Peyer's patch (tissue), 4 donors: ENCODE measurements at regions not wholly inside any gene's neighbourhood (a gene's known extent, or its start where the extent isn't known, plus 50 kb on each side); places are given as distances from the start of the nearest gene placed in this dataset.

Source experiments
- POLR2A ChIP-seq, 2 donors: fragments of 450-650 bp; IDR thresholded peaks; one replicate each; pipeline ENCODE4 v1.5.1; 2017; ENCODE audit warnings: antibody characterized with exemption in 2 of 2, mild to moderate bottlenecking in 2 of 2, moderate library complexity in 2 of 2
- TF ChIP-seq, protein P1 (sequence below), 6 experiments: fragments of 450-650 bp in 4 of 6; fragments of 200-600 bp in 2 of 6; sonication (generic) in 1 of 6; IDR thresholded peaks; one replicate each; pipeline ENCODE4 v1.5.1; 2017 to 2019; ENCODE audit warnings: antibody characterized with exemption in 6 of 6, mild to moderate bottlenecking in 3 of 6, moderate library complexity in 1 of 6

DNA sequence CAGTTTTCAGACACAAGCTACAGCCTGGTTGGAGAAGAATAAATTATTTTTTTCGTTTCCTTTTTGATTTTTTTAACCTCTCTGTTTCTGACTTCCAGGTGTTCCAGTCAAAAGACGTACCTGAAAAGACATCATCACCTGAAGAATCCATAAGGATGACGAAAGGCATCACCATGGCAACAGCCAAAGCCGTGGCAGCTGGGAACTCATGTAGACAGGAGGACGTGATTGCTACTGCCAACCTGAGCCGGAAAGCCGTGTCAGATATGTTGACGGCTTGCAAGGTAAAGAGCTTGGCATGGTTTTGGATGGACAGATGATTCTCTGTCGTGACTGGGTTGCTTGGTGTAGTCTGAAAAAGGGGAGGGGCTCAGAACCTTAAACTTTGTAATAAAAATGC lies 237.0 kb upstream of the TPM1 start:
- TF ChIP-seq, protein P1, sequence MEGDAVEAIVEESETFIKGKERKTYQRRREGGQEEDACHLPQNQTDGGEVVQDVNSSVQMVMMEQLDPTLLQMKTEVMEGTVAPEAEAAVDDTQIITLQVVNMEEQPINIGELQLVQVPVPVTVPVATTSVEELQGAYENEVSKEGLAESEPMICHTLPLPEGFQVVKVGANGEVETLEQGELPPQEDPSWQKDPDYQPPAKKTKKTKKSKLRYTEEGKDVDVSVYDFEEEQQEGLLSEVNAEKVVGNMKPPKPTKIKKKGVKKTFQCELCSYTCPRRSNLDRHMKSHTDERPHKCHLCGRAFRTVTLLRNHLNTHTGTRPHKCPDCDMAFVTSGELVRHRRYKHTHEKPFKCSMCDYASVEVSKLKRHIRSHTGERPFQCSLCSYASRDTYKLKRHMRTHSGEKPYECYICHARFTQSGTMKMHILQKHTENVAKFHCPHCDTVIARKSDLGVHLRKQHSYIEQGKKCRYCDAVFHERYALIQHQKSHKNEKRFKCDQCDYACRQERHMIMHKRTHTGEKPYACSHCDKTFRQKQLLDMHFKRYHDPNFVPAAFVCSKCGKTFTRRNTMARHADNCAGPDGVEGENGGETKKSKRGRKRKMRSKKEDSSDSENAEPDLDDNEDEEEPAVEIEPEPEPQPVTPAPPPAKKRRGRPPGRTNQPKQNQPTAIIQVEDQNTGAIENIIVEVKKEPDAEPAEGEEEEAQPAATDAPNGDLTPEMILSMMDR (IDR thresholded peaks at IDR 0.05): no peak
- no peak for TF ChIP-seq POLR2A (IDR thresholded peaks at IDR 0.05)
